H7 (cell line): ENCODE measurements at regions not wholly inside any gene's neighbourhood (a gene's known extent, or its start where the extent isn't known, plus 50 kb on each side); places are given as distances from the start of the nearest gene placed in this dataset.
"Not testable (repeated sequence)": the region's sequence is repeated elsewhere in the genome, so short reads cannot be mapped to it uniquely, and the experiment has no call there.

Experiments
- DNase-seq: peaks from one replicate; pipeline ENCODE4 v3.0.0; 2012
- H3K27me3 ChIP-seq: 2 replicates; pipeline ENCODE4 v1.6.0; 2011; ENCODE audit warnings: mild to moderate bottlenecking, low read length; ENCODE audit not compliant: control insufficient read depth, insufficient read depth
- H3K36me3 ChIP-seq: replicated peaks from 2 replicates; pipeline ENCODE4 v1.5.1; 2011; ENCODE audit warnings: low read length; ENCODE audit not compliant: control insufficient read depth, insufficient read depth
- H3K4me3 ChIP-seq: 2 replicates; pipeline ENCODE4 v1.5.1; 2011; ENCODE audit warnings: low read depth, mild to moderate bottlenecking, control low read depth, low read length, moderate library complexity; ENCODE audit not compliant: insufficient read depth

- DNase-seq, H3K36me3 ChIP-seq, H3K27me3 ChIP-seq: not testable (repeated sequence)
Observed at GRCh38 chr15:22242311-22242710, 162.0 kb downstream of the OR4M2 start.

GRCh38 chr15:22243440-22244130, 163.3 kb downstream of the OR4M2 start:
- no peak for DNase-seq
- Histone ChIP-seq H3K27me3 (no peaks in the 10 kb centered on the region), H3K4me3 (no peak overlapping the region), H3K36me3 (no peaks in the 10 kb centered on the region)

More at GRCh38 chr15:22242311-22242710, 162.0 kb downstream of the OR4M2 start:
- not testable (repeated sequence) for H3K4me3 ChIP-seq

GRCh38 chr15:22249511-22249910, 169.2 kb downstream of the OR4M2 start:
- not testable (repeated sequence) for H3K27me3 ChIP-seq, DNase-seq, H3K36me3 ChIP-seq, H3K4me3 ChIP-seq

- DNase-seq, H3K36me3 ChIP-seq, H3K4me3 ChIP-seq, H3K27me3 ChIP-seq: not testable (repeated sequence)
Observed at GRCh38 chr15:22250501-22251290, 170.4 kb downstream of the OR4M2 start.

GRCh38 chr15:22251422-22251821, 171.1 kb downstream of the OR4M2 start:
- DNase-seq, result no peak
- no peaks in the 10 kb centered on the region for H3K27me3 ChIP-seq
- no peaks in the 10 kb centered on the region for H3K36me3 ChIP-seq
- H3K4me3 ChIP-seq, result no peak overlapping the region

- DNase-seq, H3K36me3 ChIP-seq, H3K4me3 ChIP-seq, H3K27me3 ChIP-seq: not testable (repeated sequence)
Observed at GRCh38 chr15:22252047-22252446, 171.7 kb downstream of the OR4M2 start.

- not testable (repeated sequence) for H3K27me3 ChIP-seq, DNase-seq, H3K4me3 ChIP-seq, H3K36me3 ChIP-seq
Observed at GRCh38 chr15:22252521-22252920, 172.2 kb downstream of the OR4M2 start.

GRCh38 chr15:22253002-22253675, 172.8 kb downstream of the OR4M2 start:
- H3K36me3 ChIP-seq, H3K27me3 ChIP-seq, H3K4me3 ChIP-seq, DNase-seq: not testable (repeated sequence)

GRCh38 chr15:22253676-22254408, 173.5 kb downstream of the OR4M2 start:
- Histone ChIP-seq H3K27me3 (no peaks in the 10 kb centered on the region), H3K4me3 (no peak overlapping the region)
- DNase-seq, result no peak

GRCh38 chr15:22254409-22255045, 174.2 kb downstream of the OR4M2 start:
- not testable (repeated sequence) for H3K36me3 ChIP-seq, H3K27me3 ChIP-seq, DNase-seq, H3K4me3 ChIP-seq

More at GRCh38 chr15:22253676-22254408, 173.5 kb downstream of the OR4M2 start:
- no peaks in the 10 kb centered on the region for H3K36me3 ChIP-seq

- not testable (repeated sequence) for H3K27me3 ChIP-seq, H3K4me3 ChIP-seq, H3K36me3 ChIP-seq, DNase-seq
Observed at GRCh38 chr15:22255606-22256005, 175.3 kb downstream of the OR4M2 start.

- not testable (repeated sequence) for DNase-seq, H3K27me3 ChIP-seq, H3K36me3 ChIP-seq, H3K4me3 ChIP-seq
Observed at GRCh38 chr15:22256389-22257046, 176.2 kb downstream of the OR4M2 start.

- Histone ChIP-seq H3K27me3 (no peaks in the 10 kb centered on the region), H3K36me3 (no peaks in the 10 kb centered on the region), H3K4me3 (no peak overlapping the region)
- DNase-seq, result peak; percentile 26
Observed at GRCh38 chr15:22257047-22258008, 177.0 kb downstream of the OR4M2 start.
